Bronchial epithelial cell (primary cell): ENCODE measurements at regions not wholly inside any gene's neighbourhood (a gene's known extent, or its start where the extent isn't known, plus 50 kb on each side); places are given as distances from the start of the nearest gene placed in this dataset.

Experiments used
- DNase-seq: peaks from one replicate; pipeline ENCODE4 v3.0.0-alpha.2; 2010; ENCODE audit warnings: low read depth
- FAIRE-seq: peaks from 2 replicates; lab custom pipeline; 2011; peaks lifted over from hg19 to GRCh38; lab: Jason Lieb, UNC
- H3K27me3 ChIP-seq: 2 replicates; pipeline ENCODE4 v1.5.1; 2011; ENCODE audit warnings: low read length; ENCODE audit not compliant: control insufficient read depth, insufficient read depth
- H3K36me3 ChIP-seq: 2 replicates; pipeline ENCODE4 v1.5.1; 2011; ENCODE audit warnings: low read length; ENCODE audit not compliant: control insufficient read depth, insufficient read depth
- H3K4me3 ChIP-seq: 2 replicates; pipeline ENCODE4 v1.5.1; 2011; ENCODE audit warnings: mild to moderate bottlenecking, low read depth, low read length, control low read depth
- CTCF ChIP-seq: IDR thresholded peaks from 2 replicates; pipeline ENCODE4 v1.5.1; 2011; ENCODE audit warnings: mild to moderate bottlenecking, moderate library complexity, low read length, control low read depth, inconsistent platforms; ENCODE audit not compliant: insufficient read depth, severe bottlenecking

GRCh38 chr5:44568519-44568918 lies 179.3 kb upstream of the FGF10 start:
- DNase-seq (no peak), FAIRE-seq (no peak)
- Histone ChIP-seq H3K27me3 (no peaks in the 10 kb centered on the region), H3K4me3 (no peak overlapping the region), H3K36me3 (no peaks in the 10 kb centered on the region)
- no peak for TF ChIP-seq CTCF

GRCh38 chr5:44565902-44566301 lies 176.7 kb upstream of the FGF10 start:
- no peak for FAIRE-seq
- Histone ChIP-seq H3K27me3 (no peaks in the 10 kb centered on the region), H3K36me3 (no peaks in the 10 kb centered on the region), H3K4me3 (no peak overlapping the region)
- DNase-seq, result no peak
- TF ChIP-seq CTCF, result no peak

- no peak for FAIRE-seq
- DNase-seq, result no peak
- Histone ChIP-seq H3K4me3 (no peak overlapping the region), H3K36me3 (no peaks in the 10 kb centered on the region), H3K27me3 (no peaks in the 10 kb centered on the region)
- no peak for TF ChIP-seq CTCF
These were observed 176.1 kb upstream of the FGF10 start for GRCh38 chr5:44565360-44565759.

GRCh38 chr5:44546286-44546685 lies 157.1 kb upstream of the FGF10 start:
- no peak for FAIRE-seq
- Histone ChIP-seq H3K36me3 (no peaks in the 10 kb centered on the region), H3K4me3 (no peak overlapping the region), H3K27me3 (no peaks in the 10 kb centered on the region)
- DNase-seq, result no peak
- no peak for TF ChIP-seq CTCF

- Histone ChIP-seq H3K36me3 (no peaks in the 10 kb centered on the region), H3K27me3 (no peaks in the 10 kb centered on the region), H3K4me3 (no peak overlapping the region)
- TF ChIP-seq CTCF, result no peak
- FAIRE-seq (no peak), DNase-seq (no peak)
These were observed 154.3 kb upstream of the FGF10 start for GRCh38 chr5:44543511-44543910.

- FAIRE-seq, result no peak
These were observed 153.2 kb upstream of the FGF10 start for GRCh38 chr5:44542470-44542869.

More at GRCh38 chr5:44542470-44542869, 153.2 kb upstream of the FGF10 start:
- Histone ChIP-seq H3K4me3 (no peak overlapping the region), H3K36me3 (no peaks in the 10 kb centered on the region), H3K27me3 (no peaks in the 10 kb centered on the region)
- no peak for DNase-seq
- TF ChIP-seq CTCF, result no peak
